Activated naive CD8-positive, alpha-beta T cell treated with anti-CD3 and anti-CD28 coated beads for 36 hours (primary cell): ENCODE measurements at regions not wholly inside any gene's neighbourhood (a gene's known extent, or its start where the extent isn't known, plus 50 kb on each side); places are given as distances from the start of the nearest gene placed in this dataset.
A peak's percentile ranks its signal among the peaks of the same experiment; 100 is the strongest.
"Not testable (repeated sequence)": the region's sequence is repeated elsewhere in the genome, so short reads cannot be mapped to it uniquely, and the experiment has no call there.

Experiments used
- DNase-seq: peaks from one replicate; pipeline ENCODE4 v3.0.0; 2021
- H3K27ac Mint-ChIP-seq: one replicate; pipeline ENCODE4 v1.8.0; 2022; ENCODE audit warnings: mild to moderate bottlenecking, moderate library complexity, mixed read lengths
- H3K27me3 Mint-ChIP-seq: one replicate; pipeline ENCODE4 v1.8.0; 2022; ENCODE audit warnings: mild to moderate bottlenecking, mixed read lengths
- H3K36me3 Mint-ChIP-seq: one replicate; pipeline ENCODE4 v1.8.0; 2021; ENCODE audit warnings: mild to moderate bottlenecking, mixed read lengths
- H3K4me1 Mint-ChIP-seq: one replicate; pipeline ENCODE4 v1.8.0; 2021; ENCODE audit warnings: mixed read lengths
- H3K4me3 Mint-ChIP-seq: one replicate; pipeline ENCODE4 v1.8.0; 2022; ENCODE audit warnings: mild to moderate bottlenecking, moderate library complexity, mixed read lengths
- H3K9me3 Mint-ChIP-seq: one replicate; pipeline ENCODE4 v1.8.0; 2022; ENCODE audit warnings: mixed read lengths

DNA sequence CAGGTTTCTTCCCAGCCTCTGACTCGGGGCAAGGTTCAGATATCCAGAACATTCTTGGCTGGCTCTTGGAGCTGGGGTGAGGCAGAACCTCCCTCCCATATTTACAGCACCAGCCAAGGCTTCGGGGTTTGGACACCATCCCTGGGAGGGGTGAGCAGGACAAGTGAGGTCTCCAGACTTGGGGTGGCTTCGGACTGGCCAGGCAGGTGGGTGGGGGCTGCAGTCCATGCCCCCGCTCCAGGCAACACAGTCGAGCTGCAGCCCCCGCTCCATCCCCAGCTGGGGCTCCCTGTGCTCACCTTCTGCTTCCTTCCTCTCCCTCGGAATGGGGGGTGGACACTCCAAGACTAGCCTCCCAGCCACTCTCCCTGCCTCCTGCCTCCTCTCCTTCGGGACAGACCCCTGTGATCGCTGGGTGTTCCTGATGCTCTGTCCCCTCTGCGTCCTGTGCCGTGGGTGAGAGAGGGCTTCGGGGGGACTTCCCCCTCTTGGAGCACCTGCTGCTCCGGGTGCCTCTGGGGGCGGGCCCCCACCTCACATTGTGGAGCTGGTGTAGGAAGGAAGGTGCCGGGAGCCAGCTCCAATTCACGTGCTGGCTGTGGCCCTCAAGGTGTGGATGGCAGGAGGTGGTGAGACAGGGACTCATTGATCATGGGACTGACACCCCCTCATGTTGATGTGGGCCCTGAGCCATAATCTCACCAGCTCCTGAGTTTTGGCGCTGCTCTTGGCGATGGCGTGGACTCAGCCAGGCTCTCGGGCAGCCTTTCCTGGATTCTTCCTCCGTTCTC is 189.2 kb downstream of the SEC14L1 start:
- H3K27ac Mint-ChIP-seq = no peak overlapping the region
- no peaks in the 10 kb centered on the region for H3K27me3 Mint-ChIP-seq
- H3K4me3 Mint-ChIP-seq = no peak overlapping the region
- H3K9me3 Mint-ChIP-seq = peaks cover 5% of the 10 kb centered on the region
- peaks cover 52% of the 10 kb centered on the region for H3K4me1 Mint-ChIP-seq
- DNase-seq = no peak
- H3K36me3 Mint-ChIP-seq = peaks cover 13% of the 10 kb centered on the region

DNA sequence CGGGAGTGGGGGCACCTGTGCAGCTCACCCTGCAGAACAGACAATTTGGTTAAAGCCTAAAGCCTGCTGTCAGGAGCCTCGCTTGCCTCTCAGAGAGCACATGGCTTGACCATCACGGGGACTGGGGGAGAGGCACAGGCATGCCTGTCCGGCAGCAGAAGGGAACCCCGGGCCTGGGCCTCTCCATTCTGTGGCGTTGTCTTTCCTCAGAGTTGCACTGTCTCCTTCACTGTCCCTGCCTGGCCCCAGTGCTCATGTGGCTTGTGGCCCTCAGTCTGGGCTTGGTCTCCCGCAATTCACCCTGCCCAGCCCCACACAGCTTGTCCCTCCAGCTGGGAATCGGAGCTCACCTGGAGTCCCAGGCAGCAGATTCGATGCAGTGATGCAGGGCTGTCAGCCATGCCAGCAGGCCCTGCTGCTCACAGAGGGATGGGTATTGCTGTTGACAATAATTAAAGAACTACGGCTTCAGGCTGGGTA is 189.9 kb downstream of the SEC14L1 start:
- Mint-ChIP-seq H3K4me3 (no peak overlapping the region), H3K27ac (no peak overlapping the region), H3K4me1 (peaks cover 44% of the 10 kb centered on the region), H3K27me3 (no peaks in the 10 kb centered on the region), H3K9me3 (peaks cover 5% of the 10 kb centered on the region), H3K36me3 (peaks cover 13% of the 10 kb centered on the region)
- no peak for DNase-seq

DNA sequence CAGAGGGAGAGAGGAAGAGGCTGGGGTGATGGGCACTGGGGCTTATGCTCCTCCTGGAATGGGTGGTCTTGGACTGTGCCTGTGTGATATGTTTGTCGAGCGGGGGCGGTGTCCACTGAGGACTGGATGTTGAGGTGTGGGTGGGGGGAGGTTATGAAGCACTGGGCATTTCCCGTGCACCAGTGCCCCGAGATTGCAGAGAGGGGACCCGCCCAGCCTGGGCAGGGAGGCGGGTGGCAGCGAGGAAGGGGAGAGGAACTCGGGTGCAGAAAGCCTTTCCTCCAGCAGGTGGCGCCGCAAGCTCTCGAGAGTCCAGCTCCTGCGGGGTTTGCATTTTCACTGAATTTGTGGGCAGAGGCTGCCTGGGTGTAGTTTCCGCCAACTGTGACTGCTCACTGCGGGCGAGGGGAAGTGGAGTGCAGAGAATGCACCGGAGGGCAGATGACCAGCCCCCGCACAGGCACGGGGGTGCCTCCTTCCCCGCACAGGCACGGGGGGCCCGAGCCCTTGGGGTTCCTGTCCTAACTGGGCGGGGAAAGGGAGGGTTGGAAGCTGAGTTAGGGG is 190.6 kb downstream of the SEC14L1 start:
- Mint-ChIP-seq H3K27ac (peak overlapping the region; percentile 78), H3K36me3 (peaks cover 13% of the 10 kb centered on the region), H3K9me3 (peaks cover 5% of the 10 kb centered on the region), H3K4me3 (peak overlapping the region; percentile 56), H3K27me3 (no peaks in the 10 kb centered on the region), H3K4me1 (peaks cover 37% of the 10 kb centered on the region)
- peak; percentile 91 for DNase-seq

DNA sequence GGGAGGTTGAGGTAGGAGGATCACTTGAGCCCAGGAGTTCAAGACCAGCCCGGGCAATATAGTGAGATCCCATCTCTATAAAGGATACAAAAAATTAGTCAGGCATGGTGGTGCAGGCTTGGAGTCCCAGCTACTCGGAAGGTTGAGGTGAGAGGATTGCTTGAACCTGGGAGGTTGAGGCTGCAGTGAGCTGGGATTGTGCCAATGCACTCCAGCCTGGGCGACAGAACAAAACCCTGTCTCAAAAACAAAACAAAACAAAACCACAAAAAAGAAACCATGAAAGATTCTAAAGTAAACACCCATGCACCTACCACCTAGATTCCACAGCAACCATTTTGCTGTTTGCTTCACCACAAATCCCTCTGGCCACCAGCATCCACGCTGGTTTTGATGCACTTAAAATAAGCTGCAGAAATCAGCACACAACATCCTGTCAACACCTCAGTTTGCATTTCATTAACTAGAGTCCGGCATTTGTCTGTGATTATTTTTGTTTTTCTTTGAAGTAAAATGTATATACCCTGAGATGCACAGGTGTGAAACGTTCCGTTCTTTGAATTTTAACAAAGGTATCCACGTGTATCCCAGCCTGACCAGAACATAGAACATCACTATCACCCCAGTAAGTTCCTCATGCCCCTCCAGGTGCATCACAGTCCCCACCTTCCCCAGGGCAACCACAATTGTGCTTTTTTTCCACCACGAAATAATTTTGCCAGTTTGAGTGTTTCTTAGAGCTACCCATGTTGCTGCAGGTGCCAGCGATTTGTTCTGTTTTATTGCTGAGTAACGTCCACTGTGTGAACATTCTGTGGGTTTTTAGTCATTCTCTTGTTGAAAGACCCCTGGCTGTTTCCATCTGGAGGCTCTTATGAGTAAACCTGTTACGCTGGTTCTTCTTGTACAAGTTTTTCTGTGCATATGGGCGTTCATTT is 191.5 kb downstream of the SEC14L1 start:
- Mint-ChIP-seq H3K27me3 (no peaks in the 10 kb centered on the region), H3K27ac (peak overlapping the region; percentile 81), H3K36me3 (peaks cover 15% of the 10 kb centered on the region), H3K9me3 (peaks cover 9% of the 10 kb centered on the region), H3K4me3 (peak overlapping the region; percentile 56), H3K4me1 (peaks cover 34% of the 10 kb centered on the region)
- peak; percentile 45 for DNase-seq

DNA sequence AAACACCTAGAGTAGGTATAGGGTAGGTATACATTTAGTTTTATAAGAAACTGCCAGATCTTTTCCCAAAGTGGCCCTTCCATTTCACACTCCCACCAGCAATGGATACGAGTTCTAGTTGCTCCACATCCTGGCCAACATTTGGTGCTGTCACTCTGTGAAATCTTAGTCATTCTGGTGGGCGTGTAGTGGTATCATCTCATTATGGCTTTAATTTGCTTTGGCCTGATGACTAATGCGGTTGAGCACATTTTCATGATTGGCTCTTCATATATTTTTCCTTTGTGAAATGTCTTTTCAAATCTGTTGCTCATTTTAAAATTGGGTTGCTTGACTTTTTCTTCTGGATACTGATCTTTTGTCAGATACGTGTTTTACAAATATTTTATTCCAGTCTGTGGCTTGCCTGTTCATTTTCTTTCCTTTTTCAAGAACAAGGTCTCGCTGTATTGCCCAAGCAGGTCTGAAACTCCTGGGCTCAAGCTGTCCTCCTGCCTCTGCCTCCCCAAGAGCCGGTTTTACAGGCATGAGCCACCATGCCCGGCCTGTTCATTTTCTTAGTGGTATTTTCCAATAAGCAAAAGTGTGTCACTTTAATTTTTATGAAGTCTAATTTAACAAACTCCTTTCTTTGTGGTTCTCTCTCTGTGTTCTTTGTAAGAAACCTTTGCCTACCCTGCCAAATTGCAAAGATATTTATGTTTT is 192.4 kb downstream of the SEC14L1 start:
- Mint-ChIP-seq H3K4me3 (peak overlapping the region; percentile 18), H3K4me1 (peaks cover 31% of the 10 kb centered on the region), H3K9me3 (peaks cover 10% of the 10 kb centered on the region), H3K27ac (peak overlapping the region; percentile 81), H3K36me3 (peaks cover 16% of the 10 kb centered on the region), H3K27me3 (no peaks in the 10 kb centered on the region)
- peak; percentile 54 for DNase-seq

DNA sequence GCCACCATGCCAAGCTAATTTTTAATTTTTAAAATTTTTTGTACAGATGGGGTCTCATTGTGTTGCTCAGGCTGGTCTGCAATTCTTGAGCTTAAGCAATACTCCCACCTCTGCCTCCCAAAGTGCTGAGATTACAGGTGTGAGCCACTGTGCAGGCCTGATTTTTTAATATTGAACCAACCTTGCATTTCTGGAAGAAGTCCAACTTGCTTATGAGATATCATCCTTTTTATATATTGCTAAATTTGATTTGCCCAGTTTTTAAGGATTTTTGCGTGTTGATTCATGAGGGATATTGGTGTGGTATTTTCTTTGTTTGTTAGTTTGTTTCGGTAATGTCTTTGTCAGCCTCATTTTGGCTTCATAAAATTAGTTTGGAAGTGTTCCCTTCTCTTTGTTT is 196.4 kb downstream of the SEC14L1 start:
- no peak for DNase-seq
- H3K9me3 Mint-ChIP-seq = peaks cover 10% of the 10 kb centered on the region
- H3K27ac Mint-ChIP-seq = no peak overlapping the region
- peaks cover 17% of the 10 kb centered on the region for H3K36me3 Mint-ChIP-seq
- H3K4me3 Mint-ChIP-seq = no peak overlapping the region
- H3K27me3 Mint-ChIP-seq = no peaks in the 10 kb centered on the region
- peaks cover 33% of the 10 kb centered on the region for H3K4me1 Mint-ChIP-seq

DNA sequence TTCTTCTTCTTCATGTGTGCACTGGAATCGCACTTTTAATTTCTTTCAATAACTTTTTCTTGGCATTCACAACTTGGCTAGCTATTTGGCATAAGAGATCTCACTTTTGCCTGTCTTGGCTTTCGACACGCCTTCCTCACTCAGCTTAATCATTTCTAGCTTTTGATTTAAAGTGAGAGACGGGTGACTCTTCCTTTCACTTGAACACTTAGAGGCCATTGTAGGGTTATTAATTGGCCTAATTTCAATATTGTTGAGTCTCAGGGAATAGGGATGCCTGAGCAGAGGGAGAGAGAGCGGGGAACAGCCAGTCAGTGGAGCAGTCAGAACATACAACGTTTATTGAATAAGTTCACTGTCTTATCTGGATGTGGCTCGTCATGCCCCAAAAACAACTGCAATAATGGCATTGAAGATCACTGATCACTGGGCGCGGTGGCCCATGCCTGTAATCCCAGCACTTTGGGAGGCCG is 200.3 kb downstream of the SEC14L1 start:
- H3K9me3 Mint-ChIP-seq = peaks cover 14% of the 10 kb centered on the region
- H3K36me3 Mint-ChIP-seq = peaks cover 15% of the 10 kb centered on the region
- H3K4me1 Mint-ChIP-seq = peaks cover 34% of the 10 kb centered on the region
- no peaks in the 10 kb centered on the region for H3K27me3 Mint-ChIP-seq
- H3K4me3 Mint-ChIP-seq = peak overlapping the region; percentile 15
- peak overlapping the region; percentile 88 for H3K27ac Mint-ChIP-seq
- no peak for DNase-seq

DNA sequence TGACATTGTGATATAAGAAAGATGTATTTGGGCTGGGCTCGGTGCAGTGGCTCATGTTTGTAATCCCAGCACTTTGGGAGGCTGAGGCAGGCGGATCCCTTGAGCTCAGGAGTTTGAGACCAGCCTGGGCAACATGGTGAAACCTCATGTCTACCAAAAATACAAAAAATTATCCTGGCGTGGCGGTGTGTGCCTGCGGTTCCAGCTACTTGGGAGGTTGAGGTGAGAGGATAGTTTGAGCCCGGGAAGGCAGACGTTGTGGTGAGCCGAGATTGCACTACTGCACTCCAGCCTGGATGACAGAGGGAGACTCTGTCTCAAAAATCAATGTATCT is 201.9 kb downstream of the SEC14L1 start:
- peak overlapping the region; percentile 18 for H3K4me3 Mint-ChIP-seq
- H3K27ac Mint-ChIP-seq = peak overlapping the region; percentile 88

DNA sequence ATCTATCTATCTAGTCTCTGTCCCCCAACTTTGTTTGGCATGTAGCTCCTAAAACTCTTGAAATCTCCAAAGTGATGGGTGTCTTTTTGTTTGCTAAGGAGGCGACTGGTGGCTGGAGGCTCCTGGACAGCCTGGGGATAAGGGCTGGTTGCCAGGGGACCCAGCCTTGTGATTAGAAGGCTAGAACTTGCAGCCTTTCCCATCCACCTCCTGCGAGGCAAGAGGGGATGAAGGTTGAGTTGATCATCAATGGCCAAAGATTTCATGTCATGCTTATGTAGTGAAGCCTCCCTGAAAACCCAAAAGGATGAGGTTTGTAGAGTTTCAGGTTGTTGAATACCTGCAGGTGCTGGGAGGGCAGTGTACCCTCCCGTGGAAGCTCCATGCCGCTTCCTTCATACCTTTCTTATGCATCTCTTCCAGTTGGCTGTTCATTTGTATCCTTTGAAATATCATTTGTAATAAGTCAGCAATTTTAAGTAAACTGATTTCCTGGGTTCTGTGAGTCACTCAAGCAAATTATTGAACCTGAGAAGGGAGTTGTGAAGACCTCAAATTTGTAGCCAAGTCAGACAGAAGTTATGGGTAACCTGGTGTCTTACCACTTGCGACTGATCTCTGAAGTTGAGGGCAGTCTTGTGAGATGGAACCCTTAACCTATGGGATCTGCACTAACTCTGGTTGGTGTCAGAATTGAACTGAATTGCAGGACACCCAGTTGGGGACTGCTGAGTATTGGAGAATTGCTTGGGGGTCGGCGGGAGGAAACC is 202.4 kb downstream of the SEC14L1 start:
- peaks cover 36% of the 10 kb centered on the region for H3K4me1 Mint-ChIP-seq
- peaks cover 9% of the 10 kb centered on the region for H3K9me3 Mint-ChIP-seq
- H3K27me3 Mint-ChIP-seq = no peaks in the 10 kb centered on the region
- peak overlapping the region; percentile 88 for H3K27ac Mint-ChIP-seq
- H3K36me3 Mint-ChIP-seq = peaks cover 12% of the 10 kb centered on the region
- H3K4me3 Mint-ChIP-seq = peak overlapping the region; percentile 16
- no peak for DNase-seq

More for the DNA sequence above, 201.9 kb downstream of the SEC14L1 start:
- H3K9me3 Mint-ChIP-seq, DNase-seq, H3K27me3 Mint-ChIP-seq: not testable (repeated sequence)
- peaks cover 35% of the 10 kb centered on the region for H3K4me1 Mint-ChIP-seq
- peaks cover 12% of the 10 kb centered on the region for H3K36me3 Mint-ChIP-seq

DNA sequence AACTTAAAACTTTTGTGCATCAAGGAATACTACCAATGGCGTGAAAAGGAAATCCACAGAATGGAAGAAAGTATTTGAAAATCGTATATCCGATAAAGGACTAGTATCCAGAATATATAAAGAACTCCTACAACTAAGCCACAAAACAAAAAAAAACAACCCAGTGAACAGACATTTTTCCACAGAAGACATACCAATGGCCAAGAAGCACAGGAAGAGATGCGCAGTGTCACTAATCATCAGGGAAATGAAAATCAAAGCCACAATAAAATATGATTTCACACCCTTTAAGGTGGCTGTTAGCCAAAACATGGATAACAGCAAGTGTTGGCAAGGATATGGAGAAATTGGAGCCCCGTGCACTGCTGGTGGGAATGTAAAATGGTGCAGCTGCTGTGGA is 203.3 kb downstream of the SEC14L1 start:
- no peak overlapping the region for H3K27ac Mint-ChIP-seq
- no peak overlapping the region for H3K4me3 Mint-ChIP-seq
- no peaks in the 10 kb centered on the region for H3K27me3 Mint-ChIP-seq
- DNase-seq = no peak
- H3K9me3 Mint-ChIP-seq = peaks cover 9% of the 10 kb centered on the region
- H3K4me1 Mint-ChIP-seq = peaks cover 35% of the 10 kb centered on the region
- H3K36me3 Mint-ChIP-seq = peaks cover 12% of the 10 kb centered on the region

DNA sequence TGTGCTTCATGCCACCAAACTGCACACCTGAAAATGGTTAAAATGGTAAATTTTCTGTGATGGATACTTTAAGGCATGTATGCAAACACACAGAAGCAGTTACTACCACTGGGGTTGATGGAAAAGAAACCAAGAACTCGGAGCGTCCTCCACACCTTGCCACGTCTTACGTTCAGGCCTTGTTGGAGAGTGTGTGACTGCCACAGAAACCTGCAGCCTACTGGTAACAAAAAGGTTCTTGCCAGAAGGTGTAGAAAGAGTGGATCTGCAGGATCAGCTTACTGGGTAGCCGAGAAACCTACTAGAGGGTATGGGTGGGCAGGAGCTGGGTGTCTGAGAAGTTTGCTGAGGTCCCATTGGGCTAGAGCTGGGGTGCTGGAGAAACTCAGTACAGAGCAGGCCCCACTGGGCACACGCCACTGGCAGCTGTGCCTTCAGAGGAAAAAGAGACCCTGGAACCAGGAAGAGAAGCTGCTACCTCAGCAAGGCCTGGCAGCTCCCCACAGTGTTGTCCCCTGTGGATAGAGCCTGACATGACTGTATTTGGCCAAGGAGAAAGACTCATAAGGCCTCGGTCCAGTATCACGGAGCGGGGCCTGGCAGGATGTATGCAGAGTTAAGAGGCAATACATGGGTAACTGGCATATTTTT is 204.6 kb downstream of the SEC14L1 start:
- Mint-ChIP-seq H3K4me1 (peaks cover 35% of the 10 kb centered on the region), H3K27me3 (no peaks in the 10 kb centered on the region), H3K9me3 (peaks cover 9% of the 10 kb centered on the region), H3K27ac (no peak overlapping the region), H3K4me3 (no peak overlapping the region), H3K36me3 (peaks cover 12% of the 10 kb centered on the region)
- DNase-seq = no peak

DNA sequence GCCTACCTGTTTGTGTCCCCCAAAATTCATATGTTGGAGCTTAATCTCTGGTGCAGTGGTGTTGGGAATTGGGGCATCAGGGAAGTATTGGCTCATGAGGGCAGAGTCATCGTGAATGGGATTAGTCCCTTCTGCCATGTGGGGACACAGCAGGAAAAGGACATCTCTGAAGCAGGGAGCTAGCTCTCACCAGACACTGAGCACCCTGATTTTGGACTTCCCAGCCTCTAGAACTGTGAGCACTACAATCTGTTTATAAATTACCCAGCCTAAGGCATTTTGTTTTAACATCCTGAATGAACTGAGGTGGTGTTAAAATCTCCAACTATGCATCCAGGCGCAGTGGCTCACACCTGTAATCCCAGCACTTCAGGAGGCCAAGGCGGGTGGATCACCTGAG is 206.0 kb downstream of the SEC14L1 start:
- Mint-ChIP-seq H3K27ac (no peak overlapping the region), H3K36me3 (peaks cover 9% of the 10 kb centered on the region), H3K9me3 (peaks cover 9% of the 10 kb centered on the region), H3K4me3 (no peak overlapping the region), H3K4me1 (peaks cover 36% of the 10 kb centered on the region), H3K27me3 (no peaks in the 10 kb centered on the region)
- no peak for DNase-seq

DNA sequence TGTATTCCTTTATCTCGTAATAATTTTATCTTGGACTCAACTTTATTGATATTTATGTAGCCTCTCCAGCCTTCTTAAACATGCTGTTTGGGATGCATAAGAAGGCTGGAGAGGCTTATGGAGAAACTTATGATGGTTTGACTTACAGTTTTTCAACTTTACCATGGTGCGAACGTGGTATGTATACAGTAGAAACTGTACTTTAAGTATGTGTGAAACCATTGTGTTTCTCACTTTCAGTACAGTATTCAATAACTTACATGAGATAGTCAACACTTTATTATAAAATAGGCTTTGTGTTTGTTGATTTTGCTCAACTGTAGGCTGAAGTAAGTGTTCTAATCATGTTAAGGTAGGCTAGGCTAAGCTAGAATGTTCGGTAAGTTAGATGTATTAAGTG is 206.8 kb downstream of the SEC14L1 start:
- Mint-ChIP-seq H3K4me1 (peaks cover 29% of the 10 kb centered on the region), H3K27ac (no peak overlapping the region), H3K36me3 (peaks cover 9% of the 10 kb centered on the region), H3K4me3 (no peak overlapping the region), H3K27me3 (no peaks in the 10 kb centered on the region), H3K9me3 (peaks cover 9% of the 10 kb centered on the region)
- no peak for DNase-seq
